AG09319 (cell line): ENCODE measurements at regions not wholly inside any gene's neighbourhood (a gene's known extent, or its start where the extent isn't known, plus 50 kb on each side); places are given as distances from the start of the nearest gene placed in this dataset.

ENCODE experiments used
- DNase-seq: peaks from one replicate; pipeline ENCODE4 v3.0.0-alpha.2; 2010; ENCODE audit warnings: low read depth; ENCODE audit errors: extremely low read depth
- TF ChIP-seq, protein P1 (sequence below): IDR thresholded peaks from 2 replicates; pipeline ENCODE4 v1.5.1; 2011; ENCODE audit warnings: low read depth, mild to moderate bottlenecking, inconsistent platforms, low read length, moderate library complexity

DNA sequence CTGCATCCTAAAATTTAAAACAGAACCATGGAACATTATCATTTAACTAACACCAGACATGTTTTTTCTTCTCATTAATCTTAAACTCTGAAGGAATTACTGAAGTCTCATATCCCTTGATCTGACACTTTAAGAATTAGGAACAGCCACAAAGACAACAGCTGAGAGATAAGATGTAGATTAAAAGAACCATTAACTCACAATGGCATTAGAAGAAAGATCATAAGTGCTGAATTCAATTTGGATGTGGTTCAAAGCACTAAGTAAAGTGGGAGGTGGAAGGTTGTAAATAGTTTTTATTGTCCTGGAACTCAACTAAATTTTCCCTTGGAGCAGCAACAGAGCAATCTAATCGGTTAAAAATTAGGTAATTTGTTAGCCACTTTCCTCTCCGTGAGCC, 199.0 kb upstream of the ATP2B1 start:
- TF ChIP-seq, protein P1, sequence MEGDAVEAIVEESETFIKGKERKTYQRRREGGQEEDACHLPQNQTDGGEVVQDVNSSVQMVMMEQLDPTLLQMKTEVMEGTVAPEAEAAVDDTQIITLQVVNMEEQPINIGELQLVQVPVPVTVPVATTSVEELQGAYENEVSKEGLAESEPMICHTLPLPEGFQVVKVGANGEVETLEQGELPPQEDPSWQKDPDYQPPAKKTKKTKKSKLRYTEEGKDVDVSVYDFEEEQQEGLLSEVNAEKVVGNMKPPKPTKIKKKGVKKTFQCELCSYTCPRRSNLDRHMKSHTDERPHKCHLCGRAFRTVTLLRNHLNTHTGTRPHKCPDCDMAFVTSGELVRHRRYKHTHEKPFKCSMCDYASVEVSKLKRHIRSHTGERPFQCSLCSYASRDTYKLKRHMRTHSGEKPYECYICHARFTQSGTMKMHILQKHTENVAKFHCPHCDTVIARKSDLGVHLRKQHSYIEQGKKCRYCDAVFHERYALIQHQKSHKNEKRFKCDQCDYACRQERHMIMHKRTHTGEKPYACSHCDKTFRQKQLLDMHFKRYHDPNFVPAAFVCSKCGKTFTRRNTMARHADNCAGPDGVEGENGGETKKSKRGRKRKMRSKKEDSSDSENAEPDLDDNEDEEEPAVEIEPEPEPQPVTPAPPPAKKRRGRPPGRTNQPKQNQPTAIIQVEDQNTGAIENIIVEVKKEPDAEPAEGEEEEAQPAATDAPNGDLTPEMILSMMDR, result no peak
- DNase-seq, result no peak

DNA sequence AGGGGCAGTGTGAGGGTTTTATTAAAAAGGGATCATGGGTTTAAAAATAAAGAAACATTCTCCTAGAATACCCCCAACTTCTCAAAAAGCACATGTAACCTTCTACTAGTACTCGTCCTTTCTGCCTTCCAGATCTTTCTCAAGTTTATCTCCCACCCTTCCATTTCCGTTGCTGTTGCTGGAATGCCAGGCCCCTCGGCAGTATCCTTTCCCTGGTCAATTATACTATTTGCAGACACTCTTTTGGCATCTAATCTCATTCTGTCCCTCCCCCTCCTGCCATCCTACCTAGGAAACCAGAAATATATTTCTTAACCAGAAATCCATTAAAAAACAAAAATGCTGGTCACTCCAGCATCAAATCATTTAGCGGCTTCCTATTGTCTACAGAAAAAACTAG, 198.2 kb upstream of the ATP2B1 start:
- DNase-seq, result no peak
- TF ChIP-seq, protein P1, result no peak

DNA sequence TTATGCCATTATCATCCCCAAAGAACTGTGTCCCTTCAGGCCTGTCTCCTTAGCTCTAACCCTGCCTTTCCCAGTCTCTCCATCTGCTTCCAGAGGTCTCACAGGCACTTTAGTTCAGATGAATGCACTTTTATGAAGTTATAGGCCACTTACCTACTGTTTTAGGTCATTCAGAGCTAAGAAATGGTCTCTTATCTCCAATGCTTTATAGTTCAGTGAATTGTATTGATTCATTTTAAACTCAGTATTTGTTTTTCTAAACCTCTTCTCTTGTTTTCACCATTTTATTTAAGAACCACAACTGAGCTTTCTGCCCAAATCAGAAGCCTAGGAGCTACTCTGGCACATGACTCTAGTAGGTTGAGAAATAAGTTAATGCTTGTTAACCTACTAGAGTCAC, 197.5 kb upstream of the ATP2B1 start:
- DNase-seq, result no peak
- TF ChIP-seq, protein P1, result no peak

DNA sequence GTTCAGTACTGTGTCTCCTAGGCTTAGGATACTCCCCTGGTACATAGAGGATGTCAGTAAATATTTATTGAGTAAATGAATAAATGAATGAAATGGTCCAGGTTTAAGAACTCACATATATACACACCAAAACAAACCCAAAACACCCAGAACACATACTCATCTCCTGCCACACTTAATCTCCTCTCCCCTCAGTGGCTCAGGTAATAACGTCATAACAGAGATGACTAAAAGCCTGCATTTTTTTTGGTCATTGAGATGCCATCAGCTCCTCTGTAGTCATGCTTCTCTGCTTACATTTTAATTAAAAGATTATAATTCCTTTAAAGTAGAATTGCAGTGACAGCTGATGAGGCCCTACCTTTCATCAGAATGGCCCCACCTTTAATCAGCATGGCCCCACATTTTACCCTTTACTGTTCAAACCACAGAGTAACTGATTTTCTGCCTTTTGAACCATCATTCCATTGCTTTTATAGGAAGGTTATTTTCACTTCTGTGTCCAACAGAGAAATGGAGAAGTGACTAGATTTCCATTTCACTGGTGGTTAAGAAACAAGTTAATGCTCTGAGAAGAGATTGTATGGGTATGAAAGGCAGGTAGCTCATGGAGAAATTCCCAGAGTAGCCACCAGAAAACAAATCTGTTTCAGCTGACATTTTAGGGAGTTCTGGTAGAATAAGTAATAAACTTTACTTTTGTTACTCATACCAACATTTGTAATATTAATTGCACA, 193.4 kb upstream of the ATP2B1 start:
- DNase-seq, result no peak
- TF ChIP-seq, protein P1, result no peak

DNA sequence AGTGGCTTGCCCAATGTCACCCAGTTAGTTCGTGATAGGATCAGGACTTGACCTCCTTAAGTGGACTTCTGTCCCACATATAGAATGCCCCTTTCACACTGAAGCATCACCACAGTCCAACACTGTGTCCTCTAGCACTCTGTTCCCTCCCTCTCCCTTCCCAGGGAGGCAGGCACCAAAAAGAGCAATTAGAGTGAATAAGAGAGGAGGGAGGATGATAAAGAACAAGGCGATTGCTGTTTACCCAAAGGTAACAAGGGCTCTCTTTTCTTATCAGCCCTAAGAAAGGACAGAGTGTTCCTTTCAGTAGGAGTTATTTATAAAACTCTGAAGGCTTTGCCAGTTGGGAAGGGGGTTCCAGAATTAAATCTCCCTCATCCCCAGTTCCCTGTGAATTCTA, 192.7 kb upstream of the ATP2B1 start:
- TF ChIP-seq, protein P1, result no peak
- DNase-seq, result no peak

DNA sequence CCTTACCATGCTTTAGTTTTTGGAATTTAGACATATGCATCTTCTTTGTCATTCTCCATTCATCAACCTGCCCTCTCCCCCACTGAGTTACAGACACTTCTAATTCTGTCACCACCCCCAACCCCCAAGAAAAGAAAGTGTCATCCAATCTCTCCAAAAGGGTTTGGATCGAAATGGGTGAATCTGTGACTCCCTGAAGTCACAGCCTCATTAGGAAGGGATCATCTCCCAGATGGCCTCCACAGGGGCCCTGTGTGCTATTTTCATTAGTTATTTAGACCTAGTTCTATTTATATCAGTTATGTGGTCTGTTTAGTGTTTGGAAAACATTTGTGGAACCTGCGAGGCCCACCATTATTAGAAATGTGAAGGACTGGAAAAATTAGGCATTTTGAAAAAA, 191.0 kb upstream of the ATP2B1 start:
- DNase-seq, result no peak
- TF ChIP-seq, protein P1, result no peak

DNA sequence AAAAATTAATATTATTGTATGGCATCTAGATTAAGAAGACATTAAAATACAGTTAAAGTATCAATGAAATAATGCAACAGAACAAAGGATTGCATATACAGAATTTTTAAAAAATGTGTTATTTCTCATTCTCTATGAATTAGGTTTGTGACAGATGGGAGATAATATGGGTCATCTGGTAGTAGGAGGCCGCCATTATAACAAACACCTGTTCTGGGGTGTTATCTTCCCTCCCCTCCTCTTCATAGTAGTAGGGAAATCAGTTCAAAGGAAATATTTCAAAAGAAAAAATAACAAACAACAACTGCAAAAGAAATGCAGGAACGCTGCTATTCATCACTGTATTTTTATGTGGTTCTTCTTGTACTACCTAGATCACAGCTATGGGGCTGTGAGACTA, 187.0 kb upstream of the ATP2B1 start:
- TF ChIP-seq, protein P1, result no peak
- DNase-seq, result no peak
